ENCODE measurements at regions not wholly inside any gene's neighbourhood (a gene's known extent, or its start where the extent isn't known, plus 50 kb on each side); places are given as distances from the start of the nearest gene placed in this dataset.

- Histone ChIP-seq H3K4me1 (ENCODE audit: control insufficient read depth in 4 of 4, insufficient read depth in 4 of 4, low read length in 3 of 4) (no peaks in the 10 kb centered on the region), H3K9me3 (ENCODE audit: control insufficient read depth in 4 of 4, low read length in 3 of 4) (no peaks in the 10 kb centered on the region), H3K4me3 (ENCODE audit: low read depth in 1 of 3, low read length in 3 of 3) (no peak overlapping the region), H3K36me3 (ENCODE audit: control insufficient read depth in 4 of 4, insufficient read depth in 3 of 4, low read depth in 1 of 4, low read length in 3 of 4) (no peaks in the 10 kb centered on the region), H3K27me3 (ENCODE audit: control insufficient read depth in 4 of 4, insufficient read depth in 4 of 4, low read length in 3 of 4) (no peaks in the 10 kb centered on the region), H3K9ac (ENCODE audit: low read depth in 1 of 2, low read length in 2 of 2) (no peak overlapping the region), H3K27ac (ENCODE audit: low read depth in 1 of 2, low read length in 2 of 2) (no peak overlapping the region)
- no peak for DNase-seq (ENCODE audit: low spot score)
- no peak for TF ChIP-seq ZBTB33 (IDR thresholded peaks at IDR 0.05)
- no peak for TF ChIP-seq YY1 (IDR thresholded peaks at IDR 0.05)
- no peak for TF ChIP-seq EGR1 (IDR thresholded peaks at IDR 0.05; ENCODE audit: low read depth in 2 of 2)
- TF ChIP-seq ATF3 (IDR thresholded peaks at IDR 0.05), result no peak
- 59% methylated on average over 5 of the region's 5 CpGs for WGBS
Measured at GRCh38 chr10:118810796-118811505, 56.2 kb upstream of the CACUL1 start.

- Histone ChIP-seq H3K27ac (ENCODE audit: low read depth in 1 of 2, low read length in 2 of 2) (no peak overlapping the region), H3K4me1 (ENCODE audit: control insufficient read depth in 4 of 4, insufficient read depth in 4 of 4, low read length in 3 of 4) (no peaks in the 10 kb centered on the region), H3K9me3 (ENCODE audit: control insufficient read depth in 4 of 4, low read length in 3 of 4) (no peaks in the 10 kb centered on the region), H3K27me3 (ENCODE audit: control insufficient read depth in 4 of 4, insufficient read depth in 4 of 4, low read length in 3 of 4) (no peaks in the 10 kb centered on the region), H3K4me3 (ENCODE audit: low read depth in 1 of 3, low read length in 3 of 3) (no peak overlapping the region), H3K36me3 (ENCODE audit: control insufficient read depth in 4 of 4, insufficient read depth in 3 of 4, low read depth in 1 of 4, low read length in 3 of 4) (no peaks in the 10 kb centered on the region), H3K9ac (ENCODE audit: low read depth in 1 of 2, low read length in 2 of 2) (no peak overlapping the region)
- 76% methylated on average over 13 of the region's 13 CpGs for WGBS
- TF ChIP-seq HNF4G (IDR thresholded peaks at IDR 0.05), result no peak
- TF ChIP-seq JUND (IDR thresholded peaks at IDR 0.05), result no peak
- TF ChIP-seq NR2F2 (IDR thresholded peaks at IDR 0.05), result no peak
- TF ChIP-seq MAX (IDR thresholded peaks at IDR 0.05), result no peak
- no peak for TF ChIP-seq HNF4A (conservative IDR thresholded peaks at IDR 0.05)
- no peak for TF ChIP-seq SP1 (IDR thresholded peaks at IDR 0.05)
- no peak for TF ChIP-seq YY1 (IDR thresholded peaks at IDR 0.05)
- no peak for TF ChIP-seq GABPA (IDR thresholded peaks at IDR 0.05 in 1 of 2, conservative IDR thresholded peaks at IDR 0.05 in 1 of 2)
- no peak for TF ChIP-seq RAD21 (IDR thresholded peaks at IDR 0.05)
- TF ChIP-seq REST (IDR thresholded peaks at IDR 0.05), result no peak
- TF ChIP-seq ATF3 (IDR thresholded peaks at IDR 0.05), result no peak
- TF ChIP-seq FOXA1 (IDR thresholded peaks at IDR 0.05), result no peak
- no peak for TF ChIP-seq EGR1 (IDR thresholded peaks at IDR 0.05; ENCODE audit: low read depth in 2 of 2)
- TF ChIP-seq RXRA (IDR thresholded peaks at IDR 0.05), result no peak
- TF ChIP-seq FOXA2 (IDR thresholded peaks at IDR 0.05), result no peak
- DNase-seq (ENCODE audit: low spot score), result no peak
Measured at GRCh38 chr10:118811675-118812392, 57.1 kb upstream of the CACUL1 start.
